ENCODE measurements at regions not wholly inside any gene's neighbourhood (a gene's known extent, or its start where the extent isn't known, plus 50 kb on each side); places are given as distances from the start of the nearest gene placed in this dataset.

GRCh38 chr4:55725057-55725456 is 89.0 kb upstream of the NMU start:
- ChIA-PET POLR2A (no interaction called here), CTCF (no interaction called here)
- DNase-seq (ENCODE audit: extremely low spot score): no peak
- TF ChIP-seq CTCF (IDR thresholded peaks at IDR 0.05; ENCODE audit: control extremely low read depth, extremely low read depth, low read depth, missing control alignments): no peak

- ChIA-PET CTCF (no interaction called here), POLR2A (no interaction called here)
- no peak for TF ChIP-seq CTCF (IDR thresholded peaks at IDR 0.05; ENCODE audit: control extremely low read depth, extremely low read depth, low read depth, missing control alignments)
- no peak for DNase-seq (ENCODE audit: extremely low spot score)
Measured at GRCh38 chr4:55727746-55728145, 91.6 kb upstream of the NMU start.

GRCh38 chr4:55729351-55730279 is 90.0 kb upstream of the EXOC1L start:
- CTCF ChIA-PET: interaction anchor here (0.7 kb wide), 1 partner anchor 384 kb away, joined by 3 read pairs; the partner anchor contains the start of gene SRD5A3
- no peak for TF ChIP-seq CTCF (IDR thresholded peaks at IDR 0.05; ENCODE audit: control extremely low read depth, extremely low read depth, low read depth, missing control alignments)
- DNase-seq (ENCODE audit: extremely low spot score): no peak
- POLR2A ChIA-PET: no interaction called here

GRCh38 chr4:55730280-55730931 is 89.2 kb upstream of the EXOC1L start:
- TF ChIP-seq CTCF (IDR thresholded peaks at IDR 0.05; ENCODE audit: control extremely low read depth, extremely low read depth, low read depth, missing control alignments): no peak
- CTCF ChIA-PET: interaction anchor here (0.7 kb wide), 1 partner anchor 385 kb away, joined by 3 read pairs; the partner anchor contains the start of gene SRD5A3
- POLR2A ChIA-PET: no interaction called here
- no peak for DNase-seq (ENCODE audit: extremely low spot score)

GRCh38 chr4:55731959-55732358 is 87.6 kb upstream of the EXOC1L start:
- no peak for DNase-seq (ENCODE audit: extremely low spot score)
- POLR2A ChIA-PET: no interaction called here
- TF ChIP-seq CTCF (IDR thresholded peaks at IDR 0.05; ENCODE audit: control extremely low read depth, extremely low read depth, low read depth, missing control alignments): no peak
- CTCF ChIA-PET: no interaction called here

GRCh38 chr4:55732864-55733263 is 86.7 kb upstream of the EXOC1L start:
- CTCF ChIA-PET: interaction anchor here (2.1 kb wide), 1 partner anchor 12 kb away, joined by 5 read pairs; no protein-coding TSS in a partner anchor
- no peak for TF ChIP-seq CTCF (IDR thresholded peaks at IDR 0.05; ENCODE audit: control extremely low read depth, extremely low read depth, low read depth, missing control alignments)
- no peak for DNase-seq (ENCODE audit: extremely low spot score)
- POLR2A ChIA-PET: no interaction called here
